IMR-90 (cell line): ENCODE measurements at regions not wholly inside any gene's neighbourhood (a gene's known extent, or its start where the extent isn't known, plus 50 kb on each side); places are given as distances from the start of the nearest gene placed in this dataset.

Experiments
- BHLHE40 ChIP-seq: fragments of 150-350 bp; IDR thresholded peaks from 2 replicates; pipeline ENCODE4 v1.6.1; 2016; ENCODE audit warnings: mild to moderate bottlenecking, low read depth, low read length
- CEBPB ChIP-seq: IDR thresholded peaks from 2 replicates; pipeline ENCODE4 v1.6.1; 2012; ENCODE audit warnings: low read depth, low read length, improper control_type of control experiment
- CTCF ChIP-seq: conservative IDR thresholded peaks from 2 replicates; pipeline ENCODE4 v1.5.1; 2012; ENCODE audit warnings: mild to moderate bottlenecking, low read depth, low read length, improper control_type of control experiment
- MAZ ChIP-seq: IDR thresholded peaks from 2 replicates; pipeline ENCODE4 v1.6.1; 2012; ENCODE audit warnings: low read depth, mild to moderate bottlenecking, low read length, improper control_type of control experiment, moderate library complexity, borderline replicate concordance
- MXI1 ChIP-seq: IDR thresholded peaks from 2 replicates; pipeline ENCODE4 v1.6.1; 2012; ENCODE audit warnings: low read depth, mild to moderate bottlenecking, low read length, moderate library complexity, borderline replicate concordance
- POLR2A ChIP-seq: IDR thresholded peaks from 2 replicates; pipeline ENCODE4 v1.6.1; 2012; ENCODE audit warnings: mild to moderate bottlenecking, low read depth, low read length
- RAD21 ChIP-seq: IDR thresholded peaks from 2 replicates; pipeline ENCODE4 v1.6.1; 2012; ENCODE audit warnings: low read length, improper control_type of control experiment
- SMC3 ChIP-seq: fragments of 150-350 bp; IDR thresholded peaks from 2 replicates; pipeline ENCODE4 v1.6.1; 2016; ENCODE audit warnings: low read depth, mild to moderate bottlenecking, antibody characterized with exemption, low read length, moderate library complexity
- USF2 ChIP-seq: fragments of 150-350 bp; IDR thresholded peaks from 2 replicates; pipeline ENCODE4 v1.6.1; 2017; ENCODE audit warnings: mild to moderate bottlenecking, antibody characterized with exemption, low read length, low read depth

GRCh38 chr5:163870441-163870840, 365.0 kb downstream of the MAT2B start:
- TF ChIP-seq POLR2A: no peak
- TF ChIP-seq USF2: no peak
- no peak for TF ChIP-seq CTCF
- TF ChIP-seq MXI1: no peak
- TF ChIP-seq CEBPB: no peak
- TF ChIP-seq SMC3: no peak
- no peak for TF ChIP-seq RAD21
- TF ChIP-seq MAZ: no peak
- TF ChIP-seq BHLHE40: no peak
